H1 (cell line): ENCODE measurements at regions not wholly inside any gene's neighbourhood (a gene's known extent, or its start where the extent isn't known, plus 50 kb on each side); places are given as distances from the start of the nearest gene placed in this dataset.

Source experiments
- CTCF ChIA-PET: fragments of 300-600 bp; sonication (Branson Sonifier 250); formaldehyde crosslinking; loops from one replicate; lab custom pipeline; 2021; ENCODE audit not compliant: partially characterized antibody; lab: Charles Lee
- POLR2A ChIA-PET: fragments of 300-600 bp; sonication (Branson Sonifier 250); formaldehyde crosslinking; loops from one replicate; lab custom pipeline; 2021; ENCODE audit warnings: inconsistent platforms; ENCODE audit not compliant: partially characterized antibody; lab: Charles Lee
- DNase-seq, 2 experiments: peaks; one replicate each; pipeline versions ENCODE4 v3.0.0 to v3.0.0-alpha.2; 2010 to 2022; ENCODE audit warnings: low spot score in 2 of 2, low read depth in 1 of 2, mixed read lengths in 1 of 2
- FAIRE-seq: peaks from 2 replicates; lab custom pipeline; 2011; peaks lifted over from hg19 to GRCh38; lab: Jason Lieb, UNC
- H2AFZ ChIP-seq: 2 replicates; pipeline ENCODE4 v1.8.1; 2012; ENCODE audit warnings: low read length, inconsistent platforms
- H2AK5ac ChIP-seq: 2 replicates; pipeline ENCODE4 v1.6.1; 2013; ENCODE audit warnings: low read depth, low read length
- H2BK120ac ChIP-seq: replicated peaks from 2 replicates; pipeline ENCODE3; 2013; ENCODE audit warnings: low read depth, low read length, inconsistent platforms
- H2BK12ac ChIP-seq: 2 replicates; pipeline ENCODE4 v1.6.1; 2013; ENCODE audit warnings: low read depth, low read length
- H2BK15ac ChIP-seq: 2 replicates; pipeline ENCODE4 v1.6.1; 2013; ENCODE audit warnings: low read length
- H2BK20ac ChIP-seq: 2 replicates; pipeline ENCODE4 v1.6.1; 2013; ENCODE audit warnings: low read length
- H2BK5ac ChIP-seq: 2 replicates; pipeline ENCODE4 v1.6.1; 2013; ENCODE audit warnings: low read depth, low read length
- H3K14ac ChIP-seq: 2 replicates; pipeline ENCODE4 v1.6.1; 2013; ENCODE audit warnings: inconsistent platforms; ENCODE audit not compliant: insufficient read length
- H3K18ac ChIP-seq: 2 replicates; pipeline ENCODE4 v1.6.1; 2013; ENCODE audit warnings: low read length; ENCODE audit errors: extremely low read depth
- H3K23ac ChIP-seq: 2 replicates; pipeline ENCODE4 v1.6.1; 2013; ENCODE audit warnings: inconsistent platforms; ENCODE audit not compliant: insufficient read length
- H3K23me2 ChIP-seq: 2 replicates; pipeline ENCODE4 v1.6.1; 2013; ENCODE audit warnings: low read depth, low read length
- H3K27ac ChIP-seq: 2 replicates; pipeline ENCODE4 v1.6.1; 2011; ENCODE audit warnings: low read depth, low read length, inconsistent platforms
- H3K27me3 ChIP-seq, 4 experiments: replicated peaks in 1 of 4; 1 replicate in 1 of 4; 2 replicates in 3 of 4; pipeline versions ENCODE4 v1.6.1 to v1.8.1; 2011 to 2013; ENCODE audit warnings: low read length in 3 of 4, mild to moderate bottlenecking in 3 of 4, inconsistent platforms in 2 of 4, mixed read lengths in 2 of 4, moderate library complexity in 1 of 4; ENCODE audit not compliant: control insufficient read depth in 3 of 4, insufficient read depth in 3 of 4; ENCODE audit errors: extremely low read depth in 1 of 4
- H3K36me3 ChIP-seq, 4 experiments: 2 replicates each; pipeline versions ENCODE4 v1.6.1 to v1.8.1; 2011 to 2013; ENCODE audit warnings: mild to moderate bottlenecking in 4 of 4, low read length in 3 of 4, moderate library complexity in 2 of 4, control low read depth in 1 of 4, inconsistent platforms in 1 of 4; ENCODE audit not compliant: insufficient read depth in 4 of 4, control insufficient read depth in 2 of 4
- H3K4ac ChIP-seq: replicated peaks from 2 replicates; pipeline ENCODE3; 2013; ENCODE audit warnings: low read length, low read depth, mixed read lengths, inconsistent platforms; ENCODE audit not compliant: insufficient read length
- H3K4me1 ChIP-seq, 4 experiments: replicated peaks in 1 of 4; 1 replicate in 1 of 4; 2 replicates in 3 of 4; pipeline versions ENCODE4 v1.6.1 to v1.8.1; 2011 to 2013; ENCODE audit warnings: low read length in 3 of 4, inconsistent platforms in 2 of 4, mixed read lengths in 1 of 4; ENCODE audit not compliant: insufficient read depth in 4 of 4, control insufficient read depth in 3 of 4
- H3K4me2 ChIP-seq, 2 experiments: 2 replicates each; pipeline versions ENCODE4 v1.6.1 to v1.8.1; 2011 to 2013; ENCODE audit warnings: low read depth in 2 of 2, low read length in 2 of 2, control low read depth in 1 of 2, inconsistent platforms in 1 of 2, mild to moderate bottlenecking in 1 of 2; ENCODE audit not compliant: insufficient read depth in 1 of 2
- H3K4me3 ChIP-seq, 4 experiments: fragments of 200-600, 300-600 bp in 1 of 4; sonication (generic), shearing (Covaris generic), sonication (Bioruptor Twin) in 1 of 4; 2 replicates each; pipeline versions ENCODE4 v1.5.1 to v1.8.1; 2011 to 2016; ENCODE audit warnings: low read length in 4 of 4, low read depth in 3 of 4, control low read depth in 2 of 4, inconsistent platforms in 2 of 4, mild to moderate bottlenecking in 2 of 4, mixed read lengths in 1 of 4, moderate library complexity in 1 of 4; ENCODE audit not compliant: insufficient read depth in 2 of 4; ENCODE audit errors: extremely low read depth in 1 of 4
- H3K56ac ChIP-seq: replicated peaks from 2 replicates; pipeline ENCODE3; 2013; ENCODE audit warnings: low read depth, mild to moderate bottlenecking, mixed read lengths, low read length, inconsistent platforms; ENCODE audit not compliant: insufficient read length
- H3K79me1 ChIP-seq: 2 replicates; pipeline ENCODE4 v1.6.1; 2013; ENCODE audit warnings: low read depth, low read length, control low read depth
- H3K79me2 ChIP-seq, 2 experiments: 2 replicates each; pipeline versions ENCODE4 v1.6.1 to v1.8.1; 2012 to 2013; ENCODE audit warnings: low read length in 2 of 2, mild to moderate bottlenecking in 2 of 2, inconsistent platforms in 1 of 2; ENCODE audit not compliant: insufficient read depth in 2 of 2, control insufficient read depth in 1 of 2
- H3K9ac ChIP-seq, 4 experiments: replicated peaks in 1 of 4; 1 replicate in 1 of 4; 2 replicates in 3 of 4; pipeline versions ENCODE4 v1.6.1 to v1.8.1; 2011 to 2013; ENCODE audit warnings: low read depth in 3 of 4, low read length in 3 of 4, control low read depth in 2 of 4, mild to moderate bottlenecking in 2 of 4, moderate library complexity in 2 of 4, inconsistent platforms in 1 of 4; ENCODE audit errors: extremely low read depth in 1 of 4
- H3K9me3 ChIP-seq, 2 experiments: 2 replicates each; pipeline versions ENCODE4 v1.6.1 to v1.8.1; 2012 to 2013; ENCODE audit warnings: mild to moderate bottlenecking in 2 of 2, moderate library complexity in 2 of 2, control low read depth in 1 of 2, inconsistent platforms in 1 of 2, low read depth in 1 of 2, low read length in 1 of 2, mixed read lengths in 1 of 2; ENCODE audit not compliant: insufficient read depth in 2 of 2
- H4K20me1 ChIP-seq, 2 experiments: replicated peaks in 1 of 2; 2 replicates each; pipeline versions ENCODE3 to v1.8.1; 2011 to 2013; ENCODE audit warnings: inconsistent platforms in 2 of 2, low read length in 2 of 2, mild to moderate bottlenecking in 1 of 2; ENCODE audit not compliant: insufficient read depth in 2 of 2, control insufficient read depth in 1 of 2
- H4K5ac ChIP-seq: 2 replicates; pipeline ENCODE4 v1.6.1; 2013; ENCODE audit warnings: low read length, low read depth, mixed read lengths, inconsistent platforms; ENCODE audit not compliant: insufficient read length
- H4K8ac ChIP-seq: 2 replicates; pipeline ENCODE4 v1.8.0; 2013; ENCODE audit warnings: mild to moderate bottlenecking, moderate library complexity, low read length, inconsistent platforms; ENCODE audit not compliant: insufficient read depth; ENCODE audit errors: extremely low read depth
- H4K91ac ChIP-seq: replicated peaks from 2 replicates; pipeline ENCODE3; 2013; ENCODE audit warnings: low read length, mixed read lengths, inconsistent platforms; ENCODE audit not compliant: insufficient read length
- EP300 ChIP-seq, 2 experiments: IDR thresholded peaks; 1 replicate in 1 of 2; 2 replicates in 1 of 2; pipeline ENCODE4 v1.6.1; 2011 to 2012; ENCODE audit warnings: low read depth in 2 of 2, low read length in 2 of 2, mild to moderate bottlenecking in 2 of 2, borderline replicate concordance in 1 of 2, inconsistent platforms in 1 of 2, moderate library complexity in 1 of 2
- GABPA ChIP-seq: IDR thresholded peaks from 2 replicates; pipeline ENCODE4 v1.6.1; 2011; ENCODE audit warnings: mild to moderate bottlenecking, low read length, moderate library complexity, borderline replicate concordance; ENCODE audit not compliant: insufficient read depth
- HDAC2 ChIP-seq, 2 experiments: fragments of 300-600 bp in 1 of 2; sonication (generic) in 1 of 2; IDR thresholded peaks; 2 replicates each; pipeline ENCODE4 v1.6.1; 2011 to 2012; ENCODE audit warnings: low read depth in 2 of 2, low read length in 2 of 2, mild to moderate bottlenecking in 2 of 2, moderate library complexity in 2 of 2, borderline replicate concordance in 1 of 2, inconsistent platforms in 1 of 2
- KDM4A ChIP-seq: IDR thresholded peaks from one replicate; pipeline ENCODE4 v1.7.1; 2012; ENCODE audit warnings: low read depth, mild to moderate bottlenecking, moderate library complexity, low read length, inconsistent platforms; ENCODE audit not compliant: severe bottlenecking
- MAFK ChIP-seq: IDR thresholded peaks from 2 replicates; pipeline ENCODE4 v1.6.1; 2012; ENCODE audit warnings: low read depth, mild to moderate bottlenecking, improper control_type of control experiment, low read length
- NRF1 ChIP-seq: IDR thresholded peaks from 2 replicates; pipeline ENCODE4 v1.6.1; 2011; ENCODE audit warnings: mild to moderate bottlenecking, low read depth, low read length, improper control_type of control experiment
- RAD21 ChIP-seq, 2 experiments: IDR thresholded peaks in 1 of 2; conservative IDR thresholded peaks in 1 of 2; 2 replicates each; pipeline ENCODE4 v1.6.1; 2011; ENCODE audit warnings: low read depth in 2 of 2, low read length in 2 of 2, improper control_type of control experiment in 1 of 2, inconsistent platforms in 1 of 2, mild to moderate bottlenecking in 1 of 2, moderate library complexity in 1 of 2
- SAP30 ChIP-seq: fragments of 300-600 bp; sonication (generic); IDR thresholded peaks from 2 replicates; pipeline ENCODE4 v1.7.1; 2012; ENCODE audit warnings: low read length, moderate library complexity, mild to moderate bottlenecking, inconsistent platforms; ENCODE audit not compliant: insufficient read depth, insufficient replicate concordance
- SIN3A ChIP-seq, 2 experiments: IDR thresholded peaks in 1 of 2; conservative IDR thresholded peaks in 1 of 2; 2 replicates each; pipeline ENCODE4 v1.6.1; 2011 to 2012; ENCODE audit warnings: low read length in 2 of 2, improper control_type of control experiment in 1 of 2, low read depth in 1 of 2, mild to moderate bottlenecking in 1 of 2
- SP2 ChIP-seq: IDR thresholded peaks from 2 replicates; pipeline ENCODE4 v1.6.1; 2012; ENCODE audit warnings: mild to moderate bottlenecking, low read length, inconsistent platforms
- SRF ChIP-seq: IDR thresholded peaks from 2 replicates; pipeline ENCODE4 v1.6.1; 2011; ENCODE audit warnings: mild to moderate bottlenecking, low read depth, low read length, moderate library complexity
- TBP ChIP-seq: IDR thresholded peaks from 2 replicates; pipeline ENCODE4 v1.6.1; 2011; ENCODE audit warnings: low read depth, low read length, improper control_type of control experiment
- WGBS, 2 experiments: shearing (Covaris generic) in 1 of 2; methylation state at CpG; one replicate each; pipeline versions ENCODE4 v1.1.6 to v1.1.7; 2013 to 2015; ENCODE audit warnings: low lambda C conversion rate in 2 of 2, mixed read lengths in 2 of 2, inconsistent platforms in 1 of 2, low coverage in 1 of 2, missing lambda C conversion rate in 1 of 2; ENCODE audit not compliant: insufficient replicate concordance in 2 of 2, insufficient coverage in 1 of 2, insufficient read length in 1 of 2; ENCODE audit errors: extremely low coverage in 1 of 2, missing lambda C conversion rate in 1 of 2; 5-methylcytosine and 5-hydroxymethylcytosine counted together

- WGBS, 2 experiments = 91% methylated on average over 10 of the region's 10 CpGs; no CpG with 5 or more reads in 1 of the 2 experiments
- no peaks in the 10 kb centered on the region for H4K20me1 ChIP-seq
- no peaks in the 10 kb centered on the region for H3K23me2 ChIP-seq
- no peak overlapping the region for H3K14ac ChIP-seq
- POLR2A ChIA-PET = no interaction called here
- H3K4ac ChIP-seq = no peak overlapping the region
- H2AK5ac ChIP-seq = no peak overlapping the region
- CTCF ChIA-PET = interaction anchor here (1.2 kb wide), 1 partner anchor 15 kb away, joined by 3 read pairs; no protein-coding TSS in a partner anchor
- H3K9ac ChIP-seq = no peak overlapping the region
- no peaks in the 10 kb centered on the region for H3K27me3 ChIP-seq
- no peak overlapping the region for H4K91ac ChIP-seq
- no peak overlapping the region for H2BK15ac ChIP-seq
- no peak overlapping the region for H2AFZ ChIP-seq
- H2BK20ac ChIP-seq = no peak overlapping the region
- H3K18ac ChIP-seq = no peak overlapping the region
- H4K8ac ChIP-seq = no peak overlapping the region
- no peaks in the 10 kb centered on the region for H3K36me3 ChIP-seq
- no peaks in the 10 kb centered on the region for H3K4me1 ChIP-seq
- no peak overlapping the region for H2BK5ac ChIP-seq
- no peak for DNase-seq
- FAIRE-seq = no peak
- H3K23ac ChIP-seq = no peak overlapping the region
- H4K5ac ChIP-seq = no peak overlapping the region
- H3K4me2 ChIP-seq = no peak overlapping the region
- H3K27ac ChIP-seq = no peak overlapping the region
- no peak overlapping the region for H3K56ac ChIP-seq
- no peaks in the 10 kb centered on the region for H3K79me1 ChIP-seq
- no peaks in the 10 kb centered on the region for H3K79me2 ChIP-seq
- no peak overlapping the region for H2BK12ac ChIP-seq
- H3K4me3 ChIP-seq = no peak overlapping the region
- no peaks in the 10 kb centered on the region for H3K9me3 ChIP-seq
- no peak overlapping the region for H2BK120ac ChIP-seq
- TF ChIP-seq RAD21 (IDR thresholded peaks at IDR 0.05 in 1 of 2, conservative IDR thresholded peaks at IDR 0.05 in 1 of 2; ENCODE audit: low read depth in 2 of 2, low read length in 2 of 2) (no peak), NRF1 (no peak), MAFK (no peak), KDM4A (no peak), TBP (no peak), SRF (no peak), SAP30 (no peak), GABPA (no peak), SIN3A (conservative IDR thresholded peaks at IDR 0.05 in 1 of 2, IDR thresholded peaks at IDR 0.05 in 1 of 2; ENCODE audit: low read depth in 1 of 2, low read length in 2 of 2) (no peak), EP300 (IDR thresholded peaks at IDR 0.05; ENCODE audit: borderline replicate concordance in 1 of 2, low read depth in 2 of 2, low read length in 2 of 2) (no peak), HDAC2 (IDR thresholded peaks at IDR 0.05; ENCODE audit: borderline replicate concordance in 1 of 2, low read depth in 2 of 2, low read length in 2 of 2) (no peak), SP2 (no peak)
These were observed 267.1 kb downstream of the SPATA31D1 start for GRCh38 chr9:82255481-82256176.
